ENCODE measurements at regions not wholly inside any gene's neighbourhood (a gene's known extent, or its start where the extent isn't known, plus 50 kb on each side); places are given as distances from the start of the nearest gene placed in this dataset.

DNA sequence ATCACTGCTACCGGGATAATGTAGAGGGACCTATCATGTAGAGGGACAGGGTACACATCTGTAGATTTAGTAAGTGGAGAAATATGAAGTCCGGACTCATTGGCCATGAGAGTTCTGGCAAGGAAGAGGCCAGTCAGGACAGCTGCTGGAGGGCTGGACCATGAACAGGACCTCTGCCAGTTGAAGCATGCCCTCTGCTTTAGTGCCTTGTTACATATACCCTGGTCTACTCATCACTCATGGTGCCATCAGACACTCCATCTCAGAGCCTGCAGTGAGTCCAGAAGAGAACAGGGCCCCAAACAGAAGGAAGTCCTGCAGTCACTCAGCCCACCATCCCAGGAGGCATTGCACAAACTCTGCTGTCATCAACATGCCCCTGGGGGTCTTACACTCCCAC is 54.7 kb upstream of the CA12 start:
- TF ChIP-seq, protein P1, sequence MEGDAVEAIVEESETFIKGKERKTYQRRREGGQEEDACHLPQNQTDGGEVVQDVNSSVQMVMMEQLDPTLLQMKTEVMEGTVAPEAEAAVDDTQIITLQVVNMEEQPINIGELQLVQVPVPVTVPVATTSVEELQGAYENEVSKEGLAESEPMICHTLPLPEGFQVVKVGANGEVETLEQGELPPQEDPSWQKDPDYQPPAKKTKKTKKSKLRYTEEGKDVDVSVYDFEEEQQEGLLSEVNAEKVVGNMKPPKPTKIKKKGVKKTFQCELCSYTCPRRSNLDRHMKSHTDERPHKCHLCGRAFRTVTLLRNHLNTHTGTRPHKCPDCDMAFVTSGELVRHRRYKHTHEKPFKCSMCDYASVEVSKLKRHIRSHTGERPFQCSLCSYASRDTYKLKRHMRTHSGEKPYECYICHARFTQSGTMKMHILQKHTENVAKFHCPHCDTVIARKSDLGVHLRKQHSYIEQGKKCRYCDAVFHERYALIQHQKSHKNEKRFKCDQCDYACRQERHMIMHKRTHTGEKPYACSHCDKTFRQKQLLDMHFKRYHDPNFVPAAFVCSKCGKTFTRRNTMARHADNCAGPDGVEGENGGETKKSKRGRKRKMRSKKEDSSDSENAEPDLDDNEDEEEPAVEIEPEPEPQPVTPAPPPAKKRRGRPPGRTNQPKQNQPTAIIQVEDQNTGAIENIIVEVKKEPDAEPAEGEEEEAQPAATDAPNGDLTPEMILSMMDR (IDR thresholded peaks at IDR 0.05), result no peak
- no peak for TF ChIP-seq POLR2A (IDR thresholded peaks at IDR 0.05)
- TF ChIP-seq POLR2AphosphoS5 (IDR thresholded peaks at IDR 0.05), result no peak
